Daoy (cell line): ENCODE measurements at regions not wholly inside any gene's neighbourhood (a gene's known extent, or its start where the extent isn't known, plus 50 kb on each side); places are given as distances from the start of the nearest gene placed in this dataset.
A peak's percentile ranks its signal among the peaks of the same experiment; 100 is the strongest.

Experiments
- DNase-seq: peaks from one replicate; pipeline ENCODE4 v3.0.0-alpha.2; 2015; ENCODE audit warnings: low read depth

GRCh38 chr5:31137676-31138075 lies 55.8 kb upstream of the CDH6 start:
- DNase-seq: no peak

- DNase-seq: no peak
Measured at GRCh38 chr5:31135542-31135941, 57.9 kb upstream of the CDH6 start.

GRCh38 chr5:31133488-31133887 lies 60.0 kb upstream of the CDH6 start:
- peak; percentile 0 for DNase-seq

- no peak for DNase-seq
Measured at GRCh38 chr5:31131381-31131891, 62.0 kb upstream of the CDH6 start.

GRCh38 chr5:31130676-31131075 lies 62.8 kb upstream of the CDH6 start:
- DNase-seq: no peak

- no peak for DNase-seq
Measured at GRCh38 chr5:31124651-31125305, 68.7 kb upstream of the CDH6 start.

GRCh38 chr5:31124026-31124425 lies 69.5 kb upstream of the CDH6 start:
- DNase-seq: no peak

- DNase-seq: no peak
Measured at GRCh38 chr5:31122998-31123951, 70.2 kb upstream of the CDH6 start.

- no peak for DNase-seq
Measured at GRCh38 chr5:31121224-31121623, 72.3 kb upstream of the CDH6 start.

- no peak for DNase-seq
Measured at GRCh38 chr5:31120642-31120948, 72.9 kb upstream of the CDH6 start.

GRCh38 chr5:31119938-31120641 lies 73.4 kb upstream of the CDH6 start:
- no peak for DNase-seq

GRCh38 chr5:31116466-31117031 lies 76.9 kb upstream of the CDH6 start:
- DNase-seq: no peak

- no peak for DNase-seq
Measured at GRCh38 chr5:31114817-31115216, 78.7 kb upstream of the CDH6 start.

GRCh38 chr5:31113666-31114350 lies 79.7 kb upstream of the CDH6 start:
- no peak for DNase-seq

GRCh38 chr5:31113101-31113500 lies 80.4 kb upstream of the CDH6 start:
- DNase-seq: no peak

GRCh38 chr5:31107091-31107518 lies 86.4 kb upstream of the CDH6 start:
- no peak for DNase-seq

GRCh38 chr5:31106691-31107090 lies 86.8 kb upstream of the CDH6 start:
- no peak for DNase-seq

- no peak for DNase-seq
Measured at GRCh38 chr5:31106278-31106677, 87.2 kb upstream of the CDH6 start.

GRCh38 chr5:31104775-31105174 lies 88.7 kb upstream of the CDH6 start:
- no peak for DNase-seq

GRCh38 chr5:31100781-31101310 lies 92.6 kb upstream of the CDH6 start:
- DNase-seq: no peak

- DNase-seq: no peak
Measured at GRCh38 chr5:31100047-31100575, 93.4 kb upstream of the CDH6 start.
